HG03066 (cell line): ENCODE measurements at regions not wholly inside any gene's neighbourhood (a gene's known extent, or its start where the extent isn't known, plus 50 kb on each side); places are given as distances from the start of the nearest gene placed in this dataset.

ENCODE experiments used
- ATAC-seq: cut with Tn5 transposase; IDR thresholded peaks from one replicate; pipeline ENCODE4 v1.9.1; 2021; ENCODE audit warnings: low read depth; ENCODE audit not compliant: unreplicated experiment

GRCh38 chr1:82452096-82452495 lies 651.4 kb downstream of the ADGRL2 start:
- no peak for ATAC-seq

- no peak for ATAC-seq
Observed at GRCh38 chr1:82451191-82451590, 650.5 kb downstream of the ADGRL2 start.

- no peak for ATAC-seq
Observed at GRCh38 chr1:82449506-82450057, 648.8 kb downstream of the ADGRL2 start.

GRCh38 chr1:82446955-82447354 lies 646.2 kb downstream of the ADGRL2 start:
- no peak for ATAC-seq

GRCh38 chr1:82446236-82446635 lies 645.5 kb downstream of the ADGRL2 start:
- ATAC-seq: no peak

GRCh38 chr1:82445827-82446226 lies 645.1 kb downstream of the ADGRL2 start:
- ATAC-seq: no peak

- no peak for ATAC-seq
Observed at GRCh38 chr1:82445132-82445531, 644.4 kb downstream of the ADGRL2 start.

GRCh38 chr1:82441402-82441801 lies 640.7 kb downstream of the ADGRL2 start:
- no peak for ATAC-seq

GRCh38 chr1:82423174-82423815 lies 622.6 kb downstream of the ADGRL2 start:
- ATAC-seq: no peak

GRCh38 chr1:82421782-82422181 lies 621.0 kb downstream of the ADGRL2 start:
- ATAC-seq: no peak

GRCh38 chr1:82420584-82420983 lies 619.9 kb downstream of the ADGRL2 start:
- ATAC-seq: no peak

- no peak for ATAC-seq
Observed at GRCh38 chr1:82411605-82412004, 610.9 kb downstream of the ADGRL2 start.

GRCh38 chr1:82405333-82405732 lies 604.6 kb downstream of the ADGRL2 start:
- ATAC-seq: no peak

- ATAC-seq: no peak
Observed at GRCh38 chr1:82401116-82401515, 600.4 kb downstream of the ADGRL2 start.

- ATAC-seq: no peak
Observed at GRCh38 chr1:82400521-82400920, 599.8 kb downstream of the ADGRL2 start.

GRCh38 chr1:82399093-82399492 lies 598.4 kb downstream of the ADGRL2 start:
- ATAC-seq: no peak

- ATAC-seq: no peak
Observed at GRCh38 chr1:82398357-82398756, 597.6 kb downstream of the ADGRL2 start.

- ATAC-seq: peak; percentile 63
Observed at GRCh38 chr1:82395440-82395839, 594.7 kb downstream of the ADGRL2 start.

- ATAC-seq: no peak
Observed at GRCh38 chr1:82392946-82393345, 592.2 kb downstream of the ADGRL2 start.

- no peak for ATAC-seq
Observed at GRCh38 chr1:82392513-82392912, 591.8 kb downstream of the ADGRL2 start.

- no peak for ATAC-seq
Observed at GRCh38 chr1:82391712-82392111, 591.0 kb downstream of the ADGRL2 start.

GRCh38 chr1:82390627-82391026 lies 589.9 kb downstream of the ADGRL2 start:
- no peak for ATAC-seq

- no peak for ATAC-seq
Observed at GRCh38 chr1:82388679-82389078, 587.9 kb downstream of the ADGRL2 start.
